ENCODE measurements at regions not wholly inside any gene's neighbourhood (a gene's known extent, or its start where the extent isn't known, plus 50 kb on each side); places are given as distances from the start of the nearest gene placed in this dataset.

DNA sequence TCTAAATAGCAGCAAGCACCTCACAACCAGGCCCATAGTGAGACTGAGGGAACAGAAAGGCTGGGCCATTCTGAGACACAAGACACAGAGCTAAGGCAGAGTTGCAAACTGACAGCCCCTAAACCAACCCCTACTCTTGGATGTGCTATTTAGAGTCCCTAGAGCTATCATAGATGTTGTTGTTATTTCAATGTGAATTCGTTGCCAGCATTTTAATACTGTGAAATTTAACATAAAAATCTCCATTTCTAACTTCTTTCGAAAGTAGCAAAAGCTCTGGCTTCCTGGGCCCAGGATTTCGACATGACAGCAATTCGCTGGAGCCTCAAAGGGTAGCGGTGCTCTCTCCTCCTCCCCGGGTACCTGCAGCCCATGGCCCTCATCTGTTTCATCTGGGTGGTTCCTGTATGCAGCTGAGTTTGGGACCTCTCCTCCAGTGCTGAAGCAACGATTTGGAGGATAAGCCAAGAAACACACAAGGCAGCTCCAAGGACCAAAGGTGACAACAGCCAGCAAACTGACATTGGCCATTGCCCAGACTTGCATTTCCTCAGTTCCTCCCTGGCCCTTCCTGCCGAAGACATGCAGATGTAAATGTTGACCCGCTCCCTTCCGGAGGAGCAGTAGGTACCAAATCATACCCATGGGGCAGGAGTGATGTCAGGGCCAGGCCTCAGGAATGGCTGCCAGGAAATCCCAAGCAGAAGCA lies 254.4 kb upstream of the NCKAP5 start:
- TF ChIP-seq, protein P1, sequence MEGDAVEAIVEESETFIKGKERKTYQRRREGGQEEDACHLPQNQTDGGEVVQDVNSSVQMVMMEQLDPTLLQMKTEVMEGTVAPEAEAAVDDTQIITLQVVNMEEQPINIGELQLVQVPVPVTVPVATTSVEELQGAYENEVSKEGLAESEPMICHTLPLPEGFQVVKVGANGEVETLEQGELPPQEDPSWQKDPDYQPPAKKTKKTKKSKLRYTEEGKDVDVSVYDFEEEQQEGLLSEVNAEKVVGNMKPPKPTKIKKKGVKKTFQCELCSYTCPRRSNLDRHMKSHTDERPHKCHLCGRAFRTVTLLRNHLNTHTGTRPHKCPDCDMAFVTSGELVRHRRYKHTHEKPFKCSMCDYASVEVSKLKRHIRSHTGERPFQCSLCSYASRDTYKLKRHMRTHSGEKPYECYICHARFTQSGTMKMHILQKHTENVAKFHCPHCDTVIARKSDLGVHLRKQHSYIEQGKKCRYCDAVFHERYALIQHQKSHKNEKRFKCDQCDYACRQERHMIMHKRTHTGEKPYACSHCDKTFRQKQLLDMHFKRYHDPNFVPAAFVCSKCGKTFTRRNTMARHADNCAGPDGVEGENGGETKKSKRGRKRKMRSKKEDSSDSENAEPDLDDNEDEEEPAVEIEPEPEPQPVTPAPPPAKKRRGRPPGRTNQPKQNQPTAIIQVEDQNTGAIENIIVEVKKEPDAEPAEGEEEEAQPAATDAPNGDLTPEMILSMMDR (IDR thresholded peaks at IDR 0.05) = no peak
- no peak for TF ChIP-seq EP300 (IDR thresholded peaks at IDR 0.05)
- TF ChIP-seq POLR2AphosphoS5 (IDR thresholded peaks at IDR 0.05) = no peak
- no peak for TF ChIP-seq POLR2A (IDR thresholded peaks at IDR 0.05)

Measured in gastroesophageal sphincter (tissue), 3 donors.